HCT116 (cell line): ENCODE measurements at regions not wholly inside any gene's neighbourhood (a gene's known extent, or its start where the extent isn't known, plus 50 kb on each side); places are given as distances from the start of the nearest gene placed in this dataset.

Source experiments
- ATAC-seq: fragments of 200-7000 bp; cut with Tn5 transposase; 2 replicates; pipeline ENCODE4 v1.9.1; 2020; ENCODE audit warnings: mild to moderate bottlenecking, moderate library complexity
- BruUV-seq: library from RNA; stranded (reverse); fragments of 400-500 nt; replicated peaks from 2 replicates; lab custom pipeline; 2021; lab: Mats Ljungman, UMichigan
- CTCF ChIA-PET: fragments of 300-600 bp; sonication (Branson Sonifier 250); formaldehyde crosslinking; loops from one replicate; lab custom pipeline; 2021; ENCODE audit warnings: antibody characterized with exemption; lab: Charles Lee
- POLR2A ChIA-PET: fragments of 300-600, 350-600 bp; sonication (Branson Sonifier 250); formaldehyde crosslinking; loops from one replicate; lab custom pipeline; 2021; ENCODE audit warnings: antibody characterized with exemption; lab: Charles Lee
- RAD21 ChIA-PET, 2 experiments: fragments of 300-600 bp; sonication (Branson Sonifier 250); formaldehyde crosslinking; loops; one replicate each; lab custom pipeline; 2023; ENCODE audit warnings: low total read pairs in 2 of 2; ENCODE audit not compliant: uncharacterized antibody in 2 of 2, unreplicated experiment in 2 of 2, low non-redundant PET in 1 of 2; lab: Charles Lee
- DNase-seq: peaks from one replicate; pipeline ENCODE4 v3.0.0-alpha.2; 2010; ENCODE audit warnings: low read depth, low spot score
- H2AFZ ChIP-seq: fragments of 200-600 bp; shearing (Covaris generic), sonication (generic); 2 replicates; pipeline ENCODE4 v1.6.1; 2017; ENCODE audit warnings: low read depth, mixed run types, mixed read lengths, antibody characterized with exemption, low read length; ENCODE audit not compliant: poor library complexity, severe bottlenecking
- H3K27ac ChIP-seq: 2 replicates; pipeline ENCODE4 v1.5.1; 2012; ENCODE audit warnings: low read depth, low read length
- H3K27me3 ChIP-seq: fragments of 200-600 bp; sonication (generic); 2 replicates; pipeline ENCODE4 v1.6.1; 2016; ENCODE audit warnings: mixed run types, low read length, mixed read lengths; ENCODE audit not compliant: insufficient read depth
- H3K36me3 ChIP-seq, 2 experiments: fragments of 200-500 bp in 1 of 2; fragments of 200-600 bp in 1 of 2; sonication (Bioruptor generic) in 1 of 2; sonication (generic) in 1 of 2; 2 replicates each; pipeline versions ENCODE4 v1.5.1 to v1.6.1; 2014 to 2016; ENCODE audit warnings: low read length in 2 of 2, inconsistent platforms in 1 of 2, mixed read lengths in 1 of 2, mixed run types in 1 of 2; ENCODE audit not compliant: insufficient read depth in 2 of 2, control insufficient read depth in 1 of 2
- H3K4me1 ChIP-seq, 2 experiments: fragments of 200-600 bp in 1 of 2; sonication (generic) in 1 of 2; 2 replicates each; pipeline versions ENCODE4 v1.5.1 to v1.6.1; 2012 to 2017; ENCODE audit warnings: low read length in 2 of 2, inconsistent platforms in 1 of 2, mild to moderate bottlenecking in 1 of 2, mixed read lengths in 1 of 2, mixed run types in 1 of 2, moderate library complexity in 1 of 2; ENCODE audit not compliant: insufficient read depth in 2 of 2, control insufficient read depth in 1 of 2
- H3K4me2 ChIP-seq: fragments of 200-600 bp; sonication (generic); 2 replicates; pipeline ENCODE4 v1.6.1; 2017; ENCODE audit warnings: mixed run types, low read length, mixed read lengths
- H3K4me3 ChIP-seq, 2 experiments: fragments of 200-600 bp in 1 of 2; sonication (generic) in 1 of 2; replicated peaks in 1 of 2; 2 replicates each; pipeline ENCODE4 v1.5.1; 2011 to 2016; ENCODE audit warnings: low read length in 2 of 2, control low read depth in 1 of 2, low read depth in 1 of 2, mild to moderate bottlenecking in 1 of 2, mixed read lengths in 1 of 2, mixed run types in 1 of 2
- H3K79me2 ChIP-seq: fragments of 200-600 bp; sonication (generic); 2 replicates; pipeline ENCODE4 v1.6.1; 2017; ENCODE audit warnings: mild to moderate bottlenecking, mixed run types, low read length, moderate library complexity, mixed read lengths; ENCODE audit not compliant: insufficient read depth
- H3K9ac ChIP-seq: fragments of 200-600 bp; sonication (generic); 2 replicates; pipeline ENCODE4 v1.6.1; 2016; ENCODE audit warnings: low read length, mixed read lengths
- H3K9me2 ChIP-seq: fragments of 200-600 bp; sonication (generic), shearing (Covaris generic); 2 replicates; pipeline ENCODE4 v1.6.1; 2017; ENCODE audit warnings: mixed run types, mild to moderate bottlenecking, moderate library complexity; ENCODE audit not compliant: insufficient read depth
- H3K9me3 ChIP-seq, 2 experiments: fragments of 200-500 bp in 1 of 2; fragments of 200-600 bp in 1 of 2; sonication (Bioruptor generic) in 1 of 2; sonication (generic) in 1 of 2; 2 replicates each; pipeline ENCODE4 v1.6.1; 2014 to 2017; ENCODE audit warnings: low read length in 2 of 2, mixed read lengths in 2 of 2, inconsistent platforms in 1 of 2, low read depth in 1 of 2, mild to moderate bottlenecking in 1 of 2, mixed run types in 1 of 2, moderate library complexity in 1 of 2; ENCODE audit not compliant: control insufficient read depth in 1 of 2, insufficient read depth in 1 of 2
- H4K20me1 ChIP-seq: fragments of 200-600 bp; sonication (generic), shearing (Covaris generic); 2 replicates; pipeline ENCODE4 v1.6.1; 2017; ENCODE audit warnings: mixed run types, mild to moderate bottlenecking, moderate library complexity; ENCODE audit not compliant: insufficient read depth
- EZH2 ChIP-seq: fragments of 200-600 bp; sonication (generic); IDR thresholded peaks from 2 replicates; pipeline ENCODE4 v1.6.1; 2017; ENCODE audit warnings: antibody characterized with exemption, mixed run types
- EZH2phosphoT487 ChIP-seq: fragments of 200-600 bp; IDR thresholded peaks from 2 replicates; pipeline ENCODE4 v1.6.1; 2018; ENCODE audit warnings: antibody characterized with exemption, borderline replicate concordance
- SP1 ChIP-seq: IDR thresholded peaks from 2 replicates; pipeline ENCODE4 v1.6.1; 2012; ENCODE audit warnings: low read depth
- SRF ChIP-seq: IDR thresholded peaks from 2 replicates; pipeline ENCODE4 v1.6.1; 2012; ENCODE audit warnings: low read depth
- YY1 ChIP-seq: IDR thresholded peaks from 2 replicates; pipeline ENCODE4 v1.6.1; 2011; ENCODE audit warnings: low read length, low read depth, moderate library complexity, mild to moderate bottlenecking; ENCODE audit not compliant: insufficient replicate concordance; ENCODE audit errors: extremely low read depth
- ZBTB33 ChIP-seq: IDR thresholded peaks from 2 replicates; pipeline ENCODE4 v1.6.1; 2011; ENCODE audit warnings: mild to moderate bottlenecking, low read length, moderate library complexity; ENCODE audit not compliant: insufficient replicate concordance; ENCODE audit errors: extremely low read depth
- intact Hi-C: fragments of 100-400 bp; cut with micrococcal nuclease; formaldehyde crosslinking; loops from 2 replicates; pipeline ENCODE4 v1.10.0; 2022

- TF ChIP-seq ZBTB33 (no peak), EZH2 (no peak), EZH2phosphoT487 (no peak), YY1 (no peak), SRF (no peak)
- TF ChIP-seq, all 23 proteins: peak for 0
These were observed 151.6 kb downstream of the ZIC5 start (continued) for GRCh38 chr13:99819967-99820366.

- Histone ChIP-seq H3K9me2 (no peaks in the 10 kb centered on the region), H4K20me1 (no peaks in the 10 kb centered on the region), H3K4me2 (no peak overlapping the region), H3K36me3 (no peaks in the 10 kb centered on the region), H2AFZ (no peak overlapping the region), H3K79me2 (no peaks in the 10 kb centered on the region), H3K4me3 (no peak overlapping the region), H3K9ac (no peak overlapping the region), H3K9me3 (no peaks in the 10 kb centered on the region), H3K27me3 (no peaks in the 10 kb centered on the region), H3K27ac (no peak overlapping the region), H3K4me1 (peaks cover 0 to 9% of the 10 kb centered on the region in 2 experiments; a peak in 2 of 4 replicates)
- ChIA-PET POLR2A (no interaction called here), CTCF (no interaction called here), RAD21 (no interaction called here)
- no TSS peak for BruUV-seq
- intact Hi-C loops, result no loop called here
- ATAC-seq (no peak), DNase-seq (no peak)
- no peak for TF ChIP-seq SP1
These were observed 155.2 kb downstream of the ZIC5 start for GRCh38 chr13:99816321-99816720.
